Thyroid gland (tissue), 4 donors: ENCODE measurements at regions not wholly inside any gene's neighbourhood (a gene's known extent, or its start where the extent isn't known, plus 50 kb on each side); places are given as distances from the start of the nearest gene placed in this dataset.

Source experiments
- CTCF ChIP-seq, 6 experiments: fragments of 200-600 bp in 3 of 6; fragments of 450-650 bp in 3 of 6; sonication (generic) in 3 of 6; IDR thresholded peaks; one replicate each; pipeline ENCODE4 v1.5.1; 2016 to 2019; ENCODE audit warnings: antibody characterized with exemption in 6 of 6, mild to moderate bottlenecking in 2 of 6, inconsistent platforms in 1 of 6, moderate library complexity in 1 of 6
- POLR2A ChIP-seq, 2 donors: fragments of 450-650 bp; IDR thresholded peaks; one replicate each; pipeline ENCODE4 v1.6.1; 2017; ENCODE audit warnings: antibody characterized with exemption in 2 of 2, mild to moderate bottlenecking in 2 of 2, moderate library complexity in 1 of 2

DNA sequence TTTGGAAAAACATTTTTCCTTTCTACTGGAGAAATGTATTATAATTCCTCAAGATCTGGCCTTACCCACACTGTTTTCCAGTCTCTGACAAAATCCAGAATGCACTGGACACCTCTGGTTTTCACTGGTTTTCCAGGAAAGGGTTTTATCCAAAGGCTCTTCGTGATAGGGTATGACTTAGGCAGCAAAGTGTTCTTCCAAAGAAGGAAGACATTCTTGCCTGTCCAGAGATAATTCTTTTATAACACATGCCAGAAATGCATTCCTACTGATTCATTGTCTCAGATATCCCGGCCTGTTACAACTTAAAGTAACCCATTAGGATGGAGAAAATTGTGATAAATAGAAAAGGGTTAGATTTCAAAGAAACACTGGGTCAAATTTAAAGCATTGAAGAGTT is 2343.1 kb downstream of the PCDH7 start:
- no peak for TF ChIP-seq CTCF (IDR thresholded peaks at IDR 0.05)
- TF ChIP-seq POLR2A (IDR thresholded peaks at IDR 0.05) = no peak
